Endothelial cell of umbilical vein (primary cell): ENCODE measurements at regions not wholly inside any gene's neighbourhood (a gene's known extent, or its start where the extent isn't known, plus 50 kb on each side); places are given as distances from the start of the nearest gene placed in this dataset.

Experiments used
- BruUV-seq: library from RNA; stranded (reverse); fragments of 400-500 nt; replicated peaks from 2 replicates; lab custom pipeline; 2021; lab: Mats Ljungman, UMichigan
- CTCF ChIA-PET: fragments of 300-600, 350-600 bp; sonication (Branson Sonifier 250); formaldehyde crosslinking; loops from one replicate; lab custom pipeline; 2021; ENCODE audit warnings: antibody characterized with exemption, inconsistent platforms; lab: Charles Lee
- POLR2A ChIA-PET: fragments of 300-600, 350-600 bp; sonication (Branson Sonifier 250); formaldehyde crosslinking; loops from one replicate; lab custom pipeline; 2021; ENCODE audit warnings: antibody characterized with exemption, inconsistent platforms; lab: Charles Lee
- DNase-seq: peaks from one replicate; pipeline ENCODE4 v3.0.0-alpha.2; 2011; ENCODE audit warnings: low read depth, low spot score
- FAIRE-seq: peaks from 2 replicates; lab custom pipeline; 2011; peaks lifted over from hg19 to GRCh38; lab: Jason Lieb, UNC
- H2AFZ ChIP-seq: 2 replicates; pipeline ENCODE4 v1.6.0; 2012; ENCODE audit warnings: low read depth, low read length, control low read depth, inconsistent platforms
- H3K27ac ChIP-seq: 2 replicates; pipeline ENCODE4 v1.5.1; 2011; ENCODE audit warnings: low read depth, mild to moderate bottlenecking, control low read depth, low read length, moderate library complexity; ENCODE audit not compliant: insufficient read depth
- H3K27me3 ChIP-seq, 2 experiments: 2 replicates each; pipeline versions ENCODE4 v1.6.0 to v1.6.1; 2011; ENCODE audit warnings: low read length in 2 of 2, mixed read lengths in 1 of 2; ENCODE audit not compliant: control insufficient read depth in 2 of 2, insufficient read depth in 2 of 2
- H3K36me3 ChIP-seq, 2 experiments: 2 replicates in 1 of 2; 3 replicates in 1 of 2; pipeline ENCODE4 v1.5.1; 2011; ENCODE audit warnings: low read length in 2 of 2, mild to moderate bottlenecking in 1 of 2, moderate library complexity in 1 of 2; ENCODE audit not compliant: control insufficient read depth in 2 of 2, insufficient read depth in 2 of 2; ENCODE audit errors: extremely low read depth in 1 of 2
- H3K4me1 ChIP-seq: 3 replicates; pipeline ENCODE4 v1.5.1; 2011; ENCODE audit warnings: mild to moderate bottlenecking, low read length; ENCODE audit not compliant: control insufficient read depth, insufficient read depth; ENCODE audit errors: extremely low read depth
- H3K4me2 ChIP-seq: 2 replicates; pipeline ENCODE4 v1.6.1; 2011; ENCODE audit warnings: low read length, control low read depth, mixed read lengths; ENCODE audit not compliant: insufficient read depth
- H3K4me3 ChIP-seq, 3 experiments: fragments of 200-600 bp in 1 of 3; sonication (generic), shearing (Covaris generic) in 1 of 3; replicated peaks in 1 of 3; 2 replicates each; pipeline ENCODE4 v1.5.1; 2011 to 2016; ENCODE audit warnings: control low read depth in 3 of 3, low read length in 3 of 3, mild to moderate bottlenecking in 2 of 3, inconsistent platforms in 1 of 3, low read depth in 1 of 3, moderate library complexity in 1 of 3; ENCODE audit not compliant: insufficient read depth in 1 of 3
- H3K79me2 ChIP-seq: 2 replicates; pipeline ENCODE4 v1.6.0; 2012; ENCODE audit warnings: low read length, inconsistent platforms; ENCODE audit not compliant: control insufficient read depth, insufficient read depth
- H3K9ac ChIP-seq: replicated peaks from 2 replicates; pipeline ENCODE3; 2011; ENCODE audit warnings: low read length, control low read depth; ENCODE audit not compliant: insufficient read depth; ENCODE audit errors: extremely low read depth
- H3K9me1 ChIP-seq: replicated peaks from 3 replicates; pipeline ENCODE4 v1.6.0; 2011; ENCODE audit warnings: mild to moderate bottlenecking, low read length; ENCODE audit not compliant: control insufficient read depth, insufficient read depth; ENCODE audit errors: extremely low read depth
- H3K9me3 ChIP-seq: replicated peaks from 2 replicates; pipeline ENCODE4 v1.5.1; 2012; ENCODE audit warnings: low read length, inconsistent platforms; ENCODE audit not compliant: control insufficient read depth, insufficient read depth
- H4K20me1 ChIP-seq: replicated peaks from 2 replicates; pipeline ENCODE3; 2011; ENCODE audit warnings: mild to moderate bottlenecking, low read length; ENCODE audit not compliant: control insufficient read depth, insufficient read depth; ENCODE audit errors: extremely low read depth
- EZH2 ChIP-seq: IDR thresholded peaks from 2 replicates; pipeline ENCODE4 v1.6.1; 2012; ENCODE audit warnings: borderline replicate concordance, low read depth, mild to moderate bottlenecking, moderate library complexity, low read length, inconsistent platforms; ENCODE audit not compliant: severe bottlenecking
- FOS ChIP-seq: IDR thresholded peaks from 2 replicates; pipeline ENCODE4 v1.6.1; 2011; ENCODE audit warnings: mild to moderate bottlenecking, low read length, moderate library complexity, borderline replicate concordance; ENCODE audit not compliant: insufficient read depth
- JUN ChIP-seq: IDR thresholded peaks from 2 replicates; pipeline ENCODE4 v1.6.1; 2011; ENCODE audit warnings: borderline replicate concordance, low read depth; ENCODE audit not compliant: insufficient read length, insufficient read depth
- MAX ChIP-seq: IDR thresholded peaks from 2 replicates; pipeline ENCODE4 v1.6.1; 2011; ENCODE audit not compliant: insufficient read depth, insufficient read length
- MYC ChIP-seq: IDR thresholded peaks from one replicate; pipeline ENCODE4 v1.6.1; 2011; ENCODE audit warnings: mild to moderate bottlenecking, low read depth, low read length
- dilution Hi-C: fragments of 300-500 bp; cut with MboI; formaldehyde crosslinking; loops from one replicate; pipeline ENCODE4 v1.15.0; 2019; ENCODE audit warnings: low sequenced_read_pairs; ENCODE audit not compliant: extremely low pct_ligation_motif_present
- intact Hi-C: fragments of 100-400 bp; cut with micrococcal nuclease; formaldehyde crosslinking; loops from one replicate; pipeline ENCODE4 v1.10.0; 2022

GRCh38 chr15:47422881-47423665, 294.2 kb upstream of the SEMA6D start:
- no peaks in the 10 kb centered on the region for H3K27me3 ChIP-seq
- CTCF ChIA-PET: interaction anchor here (1.2 to 1.5 kb wide), 4 partner anchors 10 to 227 kb away, joined by 3 to 4 read pairs (median 4); no protein-coding TSS in a partner anchor
- no peaks in the 10 kb centered on the region for H3K79me2 ChIP-seq
- TSS peak; percentile 97 for BruUV-seq
- peak; percentile 69 for FAIRE-seq
- H3K9me1 ChIP-seq: no peaks in the 10 kb centered on the region
- H3K9me3 ChIP-seq: no peaks in the 10 kb centered on the region
- POLR2A ChIA-PET: no interaction called here
- dilution Hi-C loops (no loop called here), intact Hi-C loops (loop anchor here (2.0 to 5.0 kb wide), 2 partner anchors 44 to 226 kb away; no protein-coding TSS in a partner anchor)
- peak overlapping the region; percentile 54 for H3K4me2 ChIP-seq
- peaks cover 34% of the 10 kb centered on the region for H3K4me1 ChIP-seq
- H3K27ac ChIP-seq: peak overlapping the region; percentile 84
- peak overlapping the region; percentile 92 for H2AFZ ChIP-seq
- peak; percentile 38 for TF ChIP-seq JUN
- no peak for TF ChIP-seq EZH2
- TF ChIP-seq FOS: peak; percentile 63
- H3K9ac ChIP-seq: no peak overlapping the region
- no peaks in the 10 kb centered on the region for H4K20me1 ChIP-seq
- no peak overlapping the region for H3K4me3 ChIP-seq
- DNase-seq: peak; percentile 76
- H3K36me3 ChIP-seq: no peaks in the 10 kb centered on the region

- POLR2A ChIA-PET: no interaction called here
- Histone ChIP-seq H3K4me2 (no peak overlapping the region), H3K27ac (no peak overlapping the region), H4K20me1 (no peaks in the 10 kb centered on the region), H3K36me3 (no peaks in the 10 kb centered on the region), H3K27me3 (no peaks in the 10 kb centered on the region), H3K9me3 (no peaks in the 10 kb centered on the region), H3K4me1 (peaks cover 14% of the 10 kb centered on the region), H3K9me1 (no peaks in the 10 kb centered on the region), H3K4me3 (no peak overlapping the region), H3K9ac (no peak overlapping the region), H3K79me2 (no peaks in the 10 kb centered on the region), H2AFZ (no peak overlapping the region)
- dilution Hi-C loops: no loop called here
- no TSS peak for BruUV-seq
- no peak for FAIRE-seq
- CTCF ChIA-PET: no interaction called here
- peak; percentile 48 for DNase-seq
- TF ChIP-seq FOS (peak; percentile 40), MYC (no peak), MAX (no peak)
- intact Hi-C loops: no loop called here
Observed at GRCh38 chr15:47427463-47427862, 289.8 kb upstream of the SEMA6D start.
